Esophagus squamous epithelium (tissue), 4 donors: ENCODE measurements at regions not wholly inside any gene's neighbourhood (a gene's known extent, or its start where the extent isn't known, plus 50 kb on each side); places are given as distances from the start of the nearest gene placed in this dataset.

Experiments
- POLR2A ChIP-seq, 4 donors: fragments of 450-650 bp; IDR thresholded peaks; one replicate each; pipeline ENCODE4 v1.6.1; 2017; ENCODE audit warnings: antibody characterized with exemption in 4 of 4, mild to moderate bottlenecking in 4 of 4, moderate library complexity in 3 of 4
- TF ChIP-seq, protein P1 (sequence below), 6 experiments: fragments of 450-650 bp in 4 of 6; fragments of 200-600 bp in 2 of 6; sonication (generic) in 2 of 6; IDR thresholded peaks; one replicate each; pipeline ENCODE4 v1.5.1; 2016 to 2019; ENCODE audit warnings: antibody characterized with exemption in 6 of 6, mild to moderate bottlenecking in 4 of 6, moderate library complexity in 4 of 6

DNA sequence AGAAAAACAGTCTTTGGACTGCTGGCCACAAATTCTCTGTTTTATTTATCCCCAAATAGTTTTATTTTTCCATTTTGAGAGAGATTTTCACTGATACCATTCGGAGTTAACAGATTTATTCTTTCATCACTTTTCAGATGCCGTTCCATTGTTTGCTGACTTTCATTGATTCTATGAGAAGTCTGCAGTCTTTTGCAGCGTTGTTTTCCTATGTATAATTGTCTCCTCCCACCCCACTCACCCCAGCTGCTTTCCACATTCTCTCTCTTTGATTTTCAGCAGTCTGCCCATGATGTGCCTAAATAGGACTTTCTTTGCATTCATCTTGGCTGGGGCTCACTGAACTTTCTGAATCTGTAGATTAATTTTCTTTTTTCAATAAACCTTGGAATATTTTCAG lies 107.6 kb downstream of the C9orf50 start:
- TF ChIP-seq, protein P1, sequence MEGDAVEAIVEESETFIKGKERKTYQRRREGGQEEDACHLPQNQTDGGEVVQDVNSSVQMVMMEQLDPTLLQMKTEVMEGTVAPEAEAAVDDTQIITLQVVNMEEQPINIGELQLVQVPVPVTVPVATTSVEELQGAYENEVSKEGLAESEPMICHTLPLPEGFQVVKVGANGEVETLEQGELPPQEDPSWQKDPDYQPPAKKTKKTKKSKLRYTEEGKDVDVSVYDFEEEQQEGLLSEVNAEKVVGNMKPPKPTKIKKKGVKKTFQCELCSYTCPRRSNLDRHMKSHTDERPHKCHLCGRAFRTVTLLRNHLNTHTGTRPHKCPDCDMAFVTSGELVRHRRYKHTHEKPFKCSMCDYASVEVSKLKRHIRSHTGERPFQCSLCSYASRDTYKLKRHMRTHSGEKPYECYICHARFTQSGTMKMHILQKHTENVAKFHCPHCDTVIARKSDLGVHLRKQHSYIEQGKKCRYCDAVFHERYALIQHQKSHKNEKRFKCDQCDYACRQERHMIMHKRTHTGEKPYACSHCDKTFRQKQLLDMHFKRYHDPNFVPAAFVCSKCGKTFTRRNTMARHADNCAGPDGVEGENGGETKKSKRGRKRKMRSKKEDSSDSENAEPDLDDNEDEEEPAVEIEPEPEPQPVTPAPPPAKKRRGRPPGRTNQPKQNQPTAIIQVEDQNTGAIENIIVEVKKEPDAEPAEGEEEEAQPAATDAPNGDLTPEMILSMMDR (IDR thresholded peaks at IDR 0.05) = no peak
- no peak for TF ChIP-seq POLR2A (IDR thresholded peaks at IDR 0.05)
